ENCODE measurements at regions not wholly inside any gene's neighbourhood (a gene's known extent, or its start where the extent isn't known, plus 50 kb on each side); places are given as distances from the start of the nearest gene placed in this dataset.
"Not testable (repeated sequence)": the region's sequence is repeated elsewhere in the genome, so short reads cannot be mapped to it uniquely, and the experiment has no call there.

GRCh38 chr3:4162096-4162495 lies 141.1 kb upstream of the SETMAR start:
- DNase-seq (ENCODE audit: extremely low spot score, unreplicated experiment): no peak
- H3K4me3 Mint-ChIP-seq (ENCODE audit: unreplicated experiment): no peak overlapping the region
- TF ChIP-seq CTCF (IDR thresholded peaks at IDR 0.05): no peak
- H3K4me1 Mint-ChIP-seq (ENCODE audit: unreplicated experiment): no peaks in the 10 kb centered on the region
- H3K27ac Mint-ChIP-seq (ENCODE audit: unreplicated experiment): no peak overlapping the region
- no peaks in the 10 kb centered on the region for H3K27me3 Mint-ChIP-seq (ENCODE audit: unreplicated experiment)
- H3K9me3 Mint-ChIP-seq (ENCODE audit: unreplicated experiment): peaks cover 32% of the 10 kb centered on the region
- H3K36me3 Mint-ChIP-seq (ENCODE audit: unreplicated experiment): no peaks in the 10 kb centered on the region

GRCh38 chr3:4163011-4163410 lies 140.2 kb upstream of the SETMAR start:
- H3K27ac Mint-ChIP-seq (ENCODE audit: unreplicated experiment): no peak overlapping the region
- H3K36me3 Mint-ChIP-seq (ENCODE audit: unreplicated experiment): no peaks in the 10 kb centered on the region
- H3K4me3 Mint-ChIP-seq (ENCODE audit: unreplicated experiment): no peak overlapping the region
- peaks cover 28% of the 10 kb centered on the region for H3K9me3 Mint-ChIP-seq (ENCODE audit: unreplicated experiment)
- TF ChIP-seq CTCF (IDR thresholded peaks at IDR 0.05): no peak
- no peaks in the 10 kb centered on the region for H3K4me1 Mint-ChIP-seq (ENCODE audit: unreplicated experiment)
- H3K27me3 Mint-ChIP-seq (ENCODE audit: unreplicated experiment): no peaks in the 10 kb centered on the region
- DNase-seq (ENCODE audit: extremely low spot score, unreplicated experiment): no peak

GRCh38 chr3:4166540-4166939 lies 136.6 kb upstream of the SETMAR start:
- Mint-ChIP-seq H3K4me1 (ENCODE audit: unreplicated experiment) (no peaks in the 10 kb centered on the region), H3K4me3 (ENCODE audit: unreplicated experiment) (no peak overlapping the region), H3K27ac (ENCODE audit: unreplicated experiment) (no peak overlapping the region), H3K27me3 (ENCODE audit: unreplicated experiment) (no peaks in the 10 kb centered on the region), H3K36me3 (ENCODE audit: unreplicated experiment) (no peaks in the 10 kb centered on the region), H3K9me3 (ENCODE audit: unreplicated experiment) (peaks cover 25% of the 10 kb centered on the region)
- TF ChIP-seq CTCF (IDR thresholded peaks at IDR 0.05): no peak
- no peak for DNase-seq (ENCODE audit: extremely low spot score, unreplicated experiment)

- H3K36me3 Mint-ChIP-seq (ENCODE audit: unreplicated experiment); DNase-seq (ENCODE audit: extremely low spot score, unreplicated experiment); H3K4me1 Mint-ChIP-seq (ENCODE audit: unreplicated experiment); H3K27me3 Mint-ChIP-seq (ENCODE audit: unreplicated experiment); H3K27ac Mint-ChIP-seq (ENCODE audit: unreplicated experiment); H3K4me3 Mint-ChIP-seq (ENCODE audit: unreplicated experiment): not testable (repeated sequence)
- peaks cover 25% of the 10 kb centered on the region for H3K9me3 Mint-ChIP-seq (ENCODE audit: unreplicated experiment)
Measured at GRCh38 chr3:4167230-4167629, 135.9 kb upstream of the SETMAR start.

GRCh38 chr3:4174791-4175190 lies 128.4 kb upstream of the SETMAR start:
- Mint-ChIP-seq H3K27ac (ENCODE audit: unreplicated experiment) (no peak overlapping the region), H3K27me3 (ENCODE audit: unreplicated experiment) (no peaks in the 10 kb centered on the region), H3K9me3 (ENCODE audit: unreplicated experiment) (peaks cover 21% of the 10 kb centered on the region), H3K36me3 (ENCODE audit: unreplicated experiment) (no peaks in the 10 kb centered on the region), H3K4me3 (ENCODE audit: unreplicated experiment) (no peak overlapping the region), H3K4me1 (ENCODE audit: unreplicated experiment) (no peaks in the 10 kb centered on the region)
- TF ChIP-seq CTCF (IDR thresholded peaks at IDR 0.05): no peak
- no peak for DNase-seq (ENCODE audit: extremely low spot score, unreplicated experiment)

GRCh38 chr3:4191971-4192370 lies 111.2 kb upstream of the SETMAR start:
- H3K4me1 Mint-ChIP-seq (ENCODE audit: unreplicated experiment): no peaks in the 10 kb centered on the region
- H3K4me3 Mint-ChIP-seq (ENCODE audit: unreplicated experiment): no peak overlapping the region
- no peaks in the 10 kb centered on the region for H3K36me3 Mint-ChIP-seq (ENCODE audit: unreplicated experiment)
- H3K9me3 Mint-ChIP-seq (ENCODE audit: unreplicated experiment): peaks cover 11% of the 10 kb centered on the region
- DNase-seq (ENCODE audit: extremely low spot score, unreplicated experiment): no peak
- H3K27me3 Mint-ChIP-seq (ENCODE audit: unreplicated experiment): no peaks in the 10 kb centered on the region
- TF ChIP-seq CTCF (IDR thresholded peaks at IDR 0.05): no peak
- no peak overlapping the region for H3K27ac Mint-ChIP-seq (ENCODE audit: unreplicated experiment)
